Hepatic stellate cell (primary cell): ENCODE measurements at regions not wholly inside any gene's neighbourhood (a gene's known extent, or its start where the extent isn't known, plus 50 kb on each side); places are given as distances from the start of the nearest gene placed in this dataset.
A peak's percentile ranks its signal among the peaks of the same experiment; 100 is the strongest.
"Not testable (repeated sequence)": the region's sequence is repeated elsewhere in the genome, so short reads cannot be mapped to it uniquely, and the experiment has no call there.

Experiments used
- DNase-seq: peaks from one replicate; pipeline ENCODE4 v3.0.0; 2011; ENCODE audit warnings: low spot score

- DNase-seq = no peak
Measured at GRCh38 chr3:152581951-152582350, 253.0 kb upstream of the P2RY1 start.

DNA sequence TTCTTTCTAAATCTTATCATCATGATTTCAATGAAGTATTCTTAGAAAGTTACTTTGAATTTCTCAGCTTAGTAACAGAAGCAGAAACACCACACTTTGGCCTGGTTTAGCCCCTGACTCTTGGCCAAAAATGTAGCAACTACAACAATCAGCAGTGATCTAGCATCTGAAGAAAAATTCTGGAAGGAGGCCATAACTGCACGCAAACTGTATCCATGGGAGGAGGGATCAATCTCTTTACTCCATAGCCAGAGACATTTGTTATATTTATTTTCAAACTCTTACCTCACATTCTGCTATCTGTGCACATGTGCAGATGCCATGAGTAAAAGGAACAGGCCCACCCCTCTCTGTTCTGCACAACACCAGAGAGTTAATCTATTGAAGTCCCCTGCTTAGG lies 251.0 kb upstream of the P2RY1 start:
- DNase-seq = no peak

DNA sequence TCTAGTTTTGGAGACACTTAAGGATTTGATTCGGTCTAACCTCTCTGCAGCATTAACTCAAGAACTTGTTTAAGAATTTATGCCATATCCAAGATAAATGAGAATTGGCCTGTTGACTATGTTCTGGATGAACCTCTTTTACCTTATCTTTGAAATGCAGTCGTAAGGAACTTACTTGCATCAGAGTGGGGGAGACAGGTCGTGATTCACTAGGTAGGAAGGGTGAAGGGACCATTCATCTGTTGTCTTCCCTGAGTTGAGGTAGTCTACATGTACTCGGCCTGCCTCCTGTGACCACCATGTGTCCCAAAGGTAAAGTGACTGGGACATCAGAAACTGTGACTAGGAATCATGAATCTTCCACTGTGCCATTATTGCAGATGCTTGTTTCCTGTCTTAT lies 248.0 kb upstream of the P2RY1 start:
- no peak for DNase-seq

DNA sequence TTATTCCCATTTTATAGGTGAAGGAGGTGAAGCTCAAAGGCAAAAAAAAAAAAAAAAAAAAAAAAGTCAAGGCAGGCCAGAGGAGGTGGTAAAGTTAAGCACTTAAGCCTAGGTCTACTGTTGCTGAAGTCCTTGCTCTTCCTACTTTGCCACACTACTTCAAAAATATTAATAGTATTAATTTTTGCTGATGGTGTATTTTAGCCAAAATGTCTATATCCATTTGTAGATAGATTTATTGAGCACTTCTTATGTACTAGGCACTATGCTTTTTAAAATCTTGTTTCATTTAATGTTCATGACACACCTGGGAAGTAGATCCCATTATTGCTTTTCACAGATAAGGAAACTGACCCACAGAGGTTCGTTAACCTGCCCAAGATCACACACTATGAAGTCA lies 247.1 kb upstream of the P2RY1 start:
- no peak for DNase-seq

- DNase-seq = no peak
Measured at GRCh38 chr3:152589644-152590043, 245.3 kb upstream of the P2RY1 start.

DNA sequence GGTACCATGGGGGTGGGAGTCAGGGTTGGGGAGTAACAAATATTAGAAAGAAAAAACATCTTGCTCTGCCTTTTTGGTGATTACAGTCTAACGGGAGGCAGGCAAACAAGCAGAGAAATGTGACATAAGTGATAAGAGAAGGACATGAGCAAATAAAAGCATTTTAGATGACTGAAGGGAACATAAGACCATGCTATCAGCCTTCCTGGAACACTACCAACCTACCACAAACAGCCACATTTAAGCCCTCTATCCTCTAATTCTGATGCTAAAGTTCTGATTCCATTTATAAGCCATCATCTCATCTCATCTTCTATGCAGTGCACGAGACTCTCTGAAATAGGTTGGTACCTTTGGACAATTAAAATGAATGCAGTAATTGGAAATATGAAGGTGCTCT lies 243.4 kb upstream of the P2RY1 start:
- DNase-seq = no peak

- no peak for DNase-seq
Measured at GRCh38 chr3:152593242-152593641, 241.7 kb upstream of the P2RY1 start.

DNA sequence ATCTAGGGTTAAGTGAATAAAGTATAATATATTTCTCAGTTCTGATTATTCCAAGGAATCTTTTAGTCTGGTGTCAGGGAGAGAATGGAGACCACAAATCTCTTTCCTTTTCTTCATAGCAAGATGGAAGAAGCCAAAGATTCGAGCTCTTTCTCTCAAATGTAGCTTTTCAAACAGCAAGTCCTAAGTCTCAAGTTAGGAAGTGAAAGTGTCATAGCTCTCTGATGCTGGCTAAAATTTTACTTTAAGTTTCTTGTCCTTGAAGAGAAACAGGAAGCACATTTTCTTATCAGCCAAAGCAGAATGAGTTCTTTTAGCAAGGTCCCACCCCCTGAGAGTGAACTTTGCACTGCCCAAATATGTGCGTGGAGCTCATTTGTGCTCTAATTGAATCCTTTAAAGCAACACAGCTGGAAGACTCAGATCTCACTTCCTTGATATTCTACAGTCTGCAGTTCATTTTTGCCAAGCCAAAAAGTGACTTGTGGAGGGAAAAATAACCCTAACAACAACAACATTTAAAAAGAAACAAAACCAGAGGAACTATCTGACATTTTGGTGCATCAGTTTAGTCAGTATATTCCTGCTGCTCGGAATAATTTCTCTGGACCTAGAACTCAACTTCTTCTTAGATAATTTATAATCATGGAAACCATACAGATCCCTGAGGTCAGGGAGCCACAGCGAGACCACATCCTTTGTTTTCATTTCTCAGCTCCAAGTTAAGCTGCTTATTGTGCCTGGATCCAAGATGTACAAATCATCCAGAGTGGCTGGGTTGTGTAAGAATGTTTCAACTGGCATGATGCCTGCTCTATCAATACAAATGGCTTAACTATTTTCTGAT lies 238.7 kb upstream of the P2RY1 start:
- peak; percentile 24 for DNase-seq

DNA sequence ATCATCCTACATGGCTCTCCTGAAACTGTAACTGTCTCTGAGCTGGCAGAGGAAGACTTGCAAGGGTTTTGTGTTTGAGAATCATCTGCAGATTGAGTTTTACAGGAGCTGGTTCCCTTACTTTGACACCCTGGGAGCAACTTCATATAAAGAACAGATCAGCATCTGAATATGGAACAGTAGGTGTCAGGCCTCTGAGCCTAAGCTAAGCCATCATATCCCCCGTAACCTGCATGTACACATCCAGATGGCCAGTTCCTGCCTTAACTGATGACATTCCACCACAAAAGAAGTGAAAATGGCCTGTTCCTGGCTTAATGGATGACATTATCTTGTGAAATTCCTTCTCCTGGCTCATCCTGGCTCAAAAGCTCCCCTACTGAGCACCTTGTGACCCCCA lies 238.1 kb upstream of the P2RY1 start:
- DNase-seq = not testable (repeated sequence)

DNA sequence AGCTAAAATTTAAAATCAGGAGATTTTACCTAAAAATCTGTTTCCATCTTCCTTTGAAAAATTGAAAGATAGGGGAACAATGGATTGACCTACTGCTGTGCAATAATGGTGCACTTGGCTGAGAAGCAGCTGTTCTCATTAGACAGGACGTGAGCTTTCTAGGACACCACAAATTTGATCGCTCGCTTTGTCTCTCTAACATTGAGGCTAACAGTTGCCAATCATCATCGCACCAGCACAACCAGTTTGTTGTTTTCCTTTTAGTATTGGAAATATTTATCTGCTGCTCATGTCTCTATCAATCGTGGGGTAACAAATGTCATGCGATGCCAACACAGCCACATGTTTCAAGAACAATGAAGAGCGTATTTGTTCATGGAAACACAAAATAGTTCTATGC lies 228.8 kb upstream of the P2RY1 start:
- DNase-seq = no peak

DNA sequence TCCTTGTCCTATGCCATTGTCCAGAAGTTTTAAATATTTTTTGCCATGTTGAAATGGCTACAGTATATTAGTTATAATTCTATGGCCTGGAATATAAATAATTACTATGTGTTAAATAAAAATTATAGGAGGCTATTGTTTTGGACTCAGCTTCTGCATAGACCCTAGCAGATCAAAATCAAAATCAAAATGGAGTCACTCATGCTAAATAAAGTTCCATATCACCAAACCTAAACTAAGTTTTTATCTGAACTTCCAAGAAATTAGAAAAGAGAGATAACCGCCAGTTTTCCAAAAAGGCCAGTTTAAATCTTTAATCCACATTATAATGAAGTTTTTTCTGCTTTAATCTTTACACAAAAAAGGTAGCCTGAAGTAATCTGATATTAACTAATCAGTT lies 227.8 kb upstream of the P2RY1 start:
- DNase-seq = no peak

DNA sequence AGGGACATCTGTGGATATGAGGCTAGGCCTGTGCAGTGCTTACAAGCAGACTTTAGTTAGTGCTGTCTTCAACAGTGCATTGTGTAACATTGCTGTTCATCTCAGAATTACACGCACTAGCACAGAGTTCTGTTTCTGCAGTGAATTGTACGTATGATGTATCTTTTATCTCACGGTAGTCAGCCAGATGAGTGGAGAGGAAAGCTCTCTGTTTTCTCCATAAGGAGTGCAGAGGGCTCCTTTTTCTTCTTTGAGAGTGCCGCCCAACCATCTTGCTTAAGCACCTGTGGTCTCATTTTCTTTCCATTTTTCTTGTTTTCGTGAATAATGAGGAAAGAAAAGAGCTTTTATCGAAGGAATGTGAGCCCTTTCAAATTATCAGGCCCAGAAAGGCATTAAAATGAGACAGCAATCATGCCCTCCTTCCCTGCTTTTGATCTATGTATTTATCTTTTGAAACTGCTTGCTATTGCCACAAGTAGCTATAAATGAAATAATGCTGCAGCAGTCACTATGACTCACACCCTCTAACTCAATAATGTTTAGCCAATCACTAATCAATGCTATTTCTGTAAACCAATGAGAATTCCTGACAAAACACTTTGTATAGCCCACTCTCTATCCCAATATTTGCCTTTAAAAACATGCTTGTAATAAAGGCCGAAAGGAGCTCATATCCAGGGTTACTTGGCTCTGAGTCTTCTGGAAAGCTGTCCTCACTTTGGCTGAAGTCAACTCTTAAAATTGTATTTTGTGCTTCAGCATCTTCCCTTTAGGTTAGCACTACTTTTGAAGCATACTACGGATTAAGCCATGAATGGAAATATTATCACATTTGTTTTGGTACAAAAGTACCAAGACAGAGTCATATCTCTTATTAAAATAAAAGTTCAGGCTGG lies 226.0 kb upstream of the P2RY1 start:
- no peak for DNase-seq

GRCh38 chr3:152609891-152610290 lies 225.0 kb upstream of the P2RY1 start:
- no peak for DNase-seq

- no peak for DNase-seq
Measured at GRCh38 chr3:152610622-152611021, 224.3 kb upstream of the P2RY1 start.

GRCh38 chr3:152611905-152612304 lies 223.0 kb upstream of the P2RY1 start:
- no peak for DNase-seq

DNA sequence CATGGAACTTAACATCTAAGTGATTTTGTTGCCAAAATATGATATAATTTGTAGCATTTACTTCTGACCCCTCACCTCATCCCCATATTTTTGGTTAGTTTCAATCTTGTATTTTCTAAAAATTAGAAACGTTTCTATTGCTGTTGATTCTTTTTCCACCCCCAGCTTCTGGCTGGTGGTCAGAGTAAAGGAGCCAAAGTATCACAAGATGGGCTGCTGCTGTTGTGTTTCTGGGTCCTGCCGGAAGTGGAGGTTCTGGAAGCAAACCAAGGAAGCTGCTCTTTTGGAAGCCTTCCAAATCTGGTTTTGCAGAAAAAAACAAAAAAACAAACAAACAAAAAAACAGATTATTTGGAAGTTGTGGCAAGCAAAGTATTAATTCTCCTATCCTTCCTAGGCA lies 221.1 kb upstream of the P2RY1 start:
- no peak for DNase-seq

- no peak for DNase-seq
Measured at GRCh38 chr3:152615681-152616080, 219.2 kb upstream of the P2RY1 start.

- no peak for DNase-seq
Measured at GRCh38 chr3:152617609-152618008, 217.3 kb upstream of the P2RY1 start.

GRCh38 chr3:152618529-152618928 lies 216.4 kb upstream of the P2RY1 start:
- no peak for DNase-seq

- DNase-seq = no peak
Measured at GRCh38 chr3:152619691-152620090, 215.2 kb upstream of the P2RY1 start.

- no peak for DNase-seq
Measured at GRCh38 chr3:152620395-152620794, 214.5 kb upstream of the P2RY1 start.

DNA sequence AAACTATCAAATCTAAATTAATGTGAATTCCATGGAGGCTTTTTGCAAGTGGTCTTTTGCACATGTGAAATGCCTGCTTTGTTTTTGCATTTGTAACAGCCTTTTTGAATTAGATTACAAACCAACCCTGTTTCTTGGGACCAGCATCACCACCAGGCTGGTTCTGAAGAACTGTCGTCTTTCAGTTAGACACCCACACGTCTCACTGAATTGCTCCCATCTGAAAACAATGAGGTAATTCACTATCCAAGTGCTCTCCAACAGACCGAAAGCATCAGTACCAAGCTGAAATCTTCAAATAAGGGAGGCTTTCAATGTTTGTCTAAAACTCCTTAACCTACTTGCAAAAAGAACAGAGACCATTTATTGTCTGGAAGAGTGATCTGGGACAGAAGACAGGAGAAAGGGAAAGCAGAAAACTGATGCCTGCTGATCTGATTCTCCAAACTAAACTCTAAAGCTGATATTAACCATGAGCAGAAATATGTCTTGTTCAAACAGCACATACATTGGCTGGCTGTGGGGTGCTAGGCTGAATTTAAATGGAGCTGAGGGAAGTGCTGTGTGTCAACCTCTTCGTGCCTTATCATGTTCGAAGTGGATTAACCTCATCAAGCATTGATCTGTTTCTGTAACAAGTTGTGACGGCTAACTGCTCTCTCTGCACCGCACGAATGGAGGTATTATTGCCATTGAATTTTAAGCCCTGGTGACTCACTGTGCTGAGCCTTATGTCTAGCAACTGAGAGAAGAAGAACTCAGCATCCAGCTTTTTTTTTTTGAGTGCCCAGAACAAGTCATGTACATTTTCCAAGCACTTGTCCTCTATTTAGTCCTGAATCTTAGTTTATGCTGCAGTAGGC lies 213.7 kb upstream of the P2RY1 start:
- no peak for DNase-seq
